ENCODE measurements at regions not wholly inside any gene's neighbourhood (a gene's known extent, or its start where the extent isn't known, plus 50 kb on each side); places are given as distances from the start of the nearest gene placed in this dataset.

DNA sequence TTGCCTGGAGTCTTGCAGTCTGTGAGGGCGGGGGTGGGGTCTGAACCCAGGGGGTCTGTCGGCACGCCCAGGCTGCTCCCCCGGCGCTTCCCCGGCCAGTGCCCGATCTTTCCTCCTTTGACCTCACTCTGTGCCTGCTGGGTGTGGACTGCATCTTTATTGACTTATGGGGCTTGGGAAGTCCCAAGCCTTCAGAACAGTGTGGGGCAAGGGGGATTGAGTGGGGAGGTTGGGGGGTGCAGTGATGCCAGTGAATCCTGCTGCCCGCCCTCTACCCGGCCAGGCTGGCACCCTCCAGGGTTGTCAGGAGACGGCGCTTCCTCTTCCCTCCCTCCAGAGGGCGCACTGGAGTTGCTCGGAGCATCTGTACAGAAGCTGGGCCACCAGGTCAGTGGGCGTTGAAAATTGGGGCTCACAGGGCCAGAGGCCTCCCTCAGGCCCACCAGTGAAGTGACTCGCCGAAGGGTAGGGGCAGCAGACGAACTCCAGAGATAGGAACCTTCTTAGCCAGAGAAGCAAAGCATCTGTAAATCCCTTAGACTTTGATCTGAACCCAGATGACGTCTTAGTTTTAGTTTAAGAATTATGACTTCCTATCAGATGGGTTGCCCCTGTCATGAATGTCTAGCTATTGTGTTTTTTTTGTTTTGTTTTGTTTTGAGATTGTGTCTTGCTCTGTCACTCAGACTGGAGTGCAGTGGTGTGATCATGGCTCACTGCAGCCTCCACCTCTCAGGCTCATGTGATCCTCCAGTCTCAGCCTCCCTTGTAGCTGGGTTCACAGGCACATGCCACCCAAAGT lies 184.8 kb upstream of the CIBAR2 start:
- H3K9me3 ChIP-seq (ENCODE audit: low read length): no peaks in the 10 kb centered on the region
- no peaks in the 10 kb centered on the region for H3K27me3 ChIP-seq (ENCODE audit: insufficient read depth, low read length)
- H3K36me3 ChIP-seq (ENCODE audit: insufficient read depth, low read length): no peaks in the 10 kb centered on the region
- H3K4me3 ChIP-seq (ENCODE audit: low read length): no peak overlapping the region
- H3K4me1 ChIP-seq (ENCODE audit: insufficient read depth, low read length): peaks cover 20% of the 10 kb centered on the region
- H2AFZ ChIP-seq (ENCODE audit: low read depth, low read length): no peak overlapping the region

DNA sequence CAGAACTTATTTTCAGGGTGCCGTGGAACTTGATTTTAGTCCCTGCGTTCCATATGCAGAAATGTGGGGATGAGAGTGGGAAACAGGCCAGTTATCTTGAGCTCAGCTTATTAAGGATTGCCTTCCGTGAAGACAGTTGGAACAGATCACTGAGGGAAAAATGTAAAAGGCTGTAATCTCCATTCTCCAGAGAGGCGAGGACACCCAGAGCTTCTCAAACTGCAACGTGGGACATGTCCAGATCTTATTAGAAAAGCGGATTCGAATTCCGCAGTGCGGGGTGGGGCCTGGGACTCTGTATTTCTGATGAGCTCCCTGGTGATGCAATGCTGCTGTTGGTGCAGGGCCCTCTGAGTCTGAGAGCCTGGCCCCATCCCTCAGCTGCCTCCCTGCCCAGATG lies 185.6 kb upstream of the CIBAR2 start:
- Histone ChIP-seq H3K4me1 (ENCODE audit: insufficient read depth, low read length) (peaks cover 27% of the 10 kb centered on the region), H3K4me3 (ENCODE audit: low read length) (no peak overlapping the region), H2AFZ (ENCODE audit: low read depth, low read length) (no peak overlapping the region), H3K36me3 (ENCODE audit: insufficient read depth, low read length) (no peaks in the 10 kb centered on the region), H3K27me3 (ENCODE audit: insufficient read depth, low read length) (no peaks in the 10 kb centered on the region), H3K9me3 (ENCODE audit: low read length) (no peaks in the 10 kb centered on the region)

- H3K4me1 ChIP-seq (ENCODE audit: insufficient read depth, low read length): peaks cover 28% of the 10 kb centered on the region
These were observed 188.2 kb upstream of the CIBAR2 start for GRCh38 chr16:85300406-85300968.

DNA sequence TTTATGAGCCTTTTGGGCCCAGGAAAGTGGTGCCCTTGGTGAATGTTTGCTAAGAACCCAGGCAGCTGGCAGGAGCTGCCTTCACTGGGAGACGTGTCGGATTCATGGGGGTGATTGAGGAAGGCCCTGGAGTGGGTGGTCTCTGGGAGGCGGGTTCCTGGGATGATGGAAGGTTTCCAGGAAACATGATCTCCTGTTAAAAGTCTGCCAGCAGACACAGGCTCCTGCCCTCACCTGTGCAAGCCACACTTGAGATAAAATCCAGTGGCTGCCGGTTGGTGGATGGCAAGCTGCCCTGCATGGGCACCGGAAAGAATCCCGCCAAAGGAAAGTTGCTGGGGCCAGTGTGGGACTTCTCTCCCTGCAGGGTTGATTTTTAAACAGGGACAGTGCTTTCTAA lies 189.0 kb upstream of the CIBAR2 start:
- no peak overlapping the region for H2AFZ ChIP-seq (ENCODE audit: low read depth, low read length)
- no peak overlapping the region for H3K4me3 ChIP-seq (ENCODE audit: low read length)
- peaks cover 31% of the 10 kb centered on the region for H3K4me1 ChIP-seq (ENCODE audit: insufficient read depth, low read length)
- no peaks in the 10 kb centered on the region for H3K36me3 ChIP-seq (ENCODE audit: insufficient read depth, low read length)
- H3K9me3 ChIP-seq (ENCODE audit: low read length): no peaks in the 10 kb centered on the region
- no peaks in the 10 kb centered on the region for H3K27me3 ChIP-seq (ENCODE audit: insufficient read depth, low read length)

More at GRCh38 chr16:85300406-85300968, 188.2 kb upstream of the CIBAR2 start:
- no peaks in the 10 kb centered on the region for H3K27me3 ChIP-seq (ENCODE audit: insufficient read depth, low read length)
- no peak overlapping the region for H3K4me3 ChIP-seq (ENCODE audit: low read length)
- H3K9me3 ChIP-seq (ENCODE audit: low read length): no peaks in the 10 kb centered on the region
- no peaks in the 10 kb centered on the region for H3K36me3 ChIP-seq (ENCODE audit: insufficient read depth, low read length)
- H2AFZ ChIP-seq (ENCODE audit: low read depth, low read length): no peak overlapping the region

- Histone ChIP-seq H3K9me3 (ENCODE audit: low read length) (no peaks in the 10 kb centered on the region), H3K36me3 (ENCODE audit: insufficient read depth, low read length) (no peaks in the 10 kb centered on the region), H3K4me3 (ENCODE audit: low read length) (no peak overlapping the region), H3K27me3 (ENCODE audit: insufficient read depth, low read length) (no peaks in the 10 kb centered on the region), H3K4me1 (ENCODE audit: insufficient read depth, low read length) (peaks cover 32% of the 10 kb centered on the region), H2AFZ (ENCODE audit: low read depth, low read length) (no peak overlapping the region)
These were observed 190.0 kb upstream of the CIBAR2 start for GRCh38 chr16:85302018-85302847.

GRCh38 chr16:85302848-85303353 lies 190.6 kb upstream of the CIBAR2 start:
- Histone ChIP-seq H3K4me3 (ENCODE audit: low read length) (no peak overlapping the region), H3K27me3 (ENCODE audit: insufficient read depth, low read length) (no peaks in the 10 kb centered on the region), H3K36me3 (ENCODE audit: insufficient read depth, low read length) (no peaks in the 10 kb centered on the region), H2AFZ (ENCODE audit: low read depth, low read length) (no peak overlapping the region), H3K9me3 (ENCODE audit: low read length) (no peaks in the 10 kb centered on the region), H3K4me1 (ENCODE audit: insufficient read depth, low read length) (peaks cover 32% of the 10 kb centered on the region)

DNA sequence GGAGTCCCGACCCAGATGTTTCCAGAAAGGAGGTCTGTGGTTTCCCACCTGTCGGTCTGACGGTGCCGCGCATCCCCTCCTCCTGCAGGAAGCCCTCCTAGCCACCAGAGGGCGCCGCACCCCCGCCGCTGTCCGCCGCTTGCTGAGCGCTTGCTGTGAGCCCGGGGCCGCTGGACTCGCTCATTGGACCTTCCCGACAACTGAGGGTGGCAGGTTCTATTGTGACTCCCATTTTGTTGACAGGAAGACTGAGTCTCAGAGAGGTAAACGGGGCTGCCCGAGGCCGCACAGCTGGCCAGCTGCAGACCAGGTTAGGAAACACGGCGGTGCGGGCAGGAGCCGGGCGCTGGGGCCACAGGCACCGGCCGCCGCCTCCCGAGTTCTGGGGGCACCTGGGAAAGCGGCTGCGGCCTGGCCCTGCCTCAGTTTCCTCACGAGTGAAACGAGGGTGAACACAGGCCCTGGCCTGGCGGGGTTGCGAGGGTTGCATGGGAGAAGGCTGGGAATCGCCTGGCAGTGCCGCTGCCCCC lies 191.1 kb upstream of the CIBAR2 start:
- H3K27me3 ChIP-seq (ENCODE audit: insufficient read depth, low read length): no peaks in the 10 kb centered on the region
- no peaks in the 10 kb centered on the region for H3K9me3 ChIP-seq (ENCODE audit: low read length)
- no peaks in the 10 kb centered on the region for H3K36me3 ChIP-seq (ENCODE audit: insufficient read depth, low read length)
- H3K4me3 ChIP-seq (ENCODE audit: low read length): no peak overlapping the region
- H3K4me1 ChIP-seq (ENCODE audit: insufficient read depth, low read length): peaks cover 37% of the 10 kb centered on the region
- no peak overlapping the region for H2AFZ ChIP-seq (ENCODE audit: low read depth, low read length)

GRCh38 chr16:85304337-85304736 lies 192.1 kb upstream of the CIBAR2 start:
- Histone ChIP-seq H3K27me3 (ENCODE audit: insufficient read depth, low read length) (no peaks in the 10 kb centered on the region), H2AFZ (ENCODE audit: low read depth, low read length) (no peak overlapping the region), H3K36me3 (ENCODE audit: insufficient read depth, low read length) (no peaks in the 10 kb centered on the region), H3K9me3 (ENCODE audit: low read length) (no peaks in the 10 kb centered on the region), H3K4me1 (ENCODE audit: insufficient read depth, low read length) (peaks cover 45% of the 10 kb centered on the region), H3K4me3 (ENCODE audit: low read length) (no peak overlapping the region)

DNA sequence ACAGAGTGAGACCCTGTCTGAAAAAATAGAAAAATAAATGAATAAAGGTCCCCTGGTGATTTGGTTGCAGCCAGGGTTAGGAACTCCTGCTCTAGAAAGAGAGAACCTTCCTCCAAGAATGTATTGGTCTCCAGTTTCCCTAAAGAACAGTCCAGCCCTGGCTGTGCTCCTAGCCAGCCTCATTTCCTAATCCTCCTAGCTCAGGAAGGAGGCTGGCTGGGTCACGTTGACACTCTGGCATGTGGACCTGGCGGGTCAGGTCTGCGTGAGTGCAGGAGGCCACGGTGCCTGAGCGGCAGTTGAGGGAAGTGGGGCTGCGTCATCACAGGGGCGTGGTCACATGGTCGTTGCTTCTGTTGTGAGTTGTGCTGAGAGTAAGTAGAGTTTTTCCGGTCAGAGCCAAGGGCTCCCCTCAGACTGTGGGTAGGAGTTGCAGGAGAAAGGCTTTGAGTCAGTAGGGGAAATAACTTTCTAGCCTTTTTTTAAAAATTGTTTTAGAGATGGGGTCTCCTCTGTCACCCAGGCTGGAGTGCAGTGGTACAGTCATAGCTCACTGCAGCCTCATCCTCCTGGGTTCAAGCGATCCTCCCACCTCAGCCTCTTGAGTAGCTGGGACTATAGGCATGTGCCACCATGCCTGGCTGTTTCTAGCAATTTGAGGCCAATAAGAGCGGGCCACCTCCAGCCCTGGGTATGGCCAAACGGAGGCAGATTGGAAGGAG lies 194.0 kb upstream of the CIBAR2 start:
- H3K27me3 ChIP-seq (ENCODE audit: insufficient read depth, low read length): no peaks in the 10 kb centered on the region
- no peak overlapping the region for H3K4me3 ChIP-seq (ENCODE audit: low read length)
- no peak overlapping the region for H2AFZ ChIP-seq (ENCODE audit: low read depth, low read length)
- peaks cover 52% of the 10 kb centered on the region for H3K4me1 ChIP-seq (ENCODE audit: insufficient read depth, low read length)
- no peaks in the 10 kb centered on the region for H3K36me3 ChIP-seq (ENCODE audit: insufficient read depth, low read length)
- H3K9me3 ChIP-seq (ENCODE audit: low read length): no peaks in the 10 kb centered on the region

GRCh38 chr16:85306793-85307551 lies 194.7 kb upstream of the CIBAR2 start:
- H3K9me3 ChIP-seq (ENCODE audit: low read length): no peaks in the 10 kb centered on the region
- no peaks in the 10 kb centered on the region for H3K36me3 ChIP-seq (ENCODE audit: insufficient read depth, low read length)
- H3K27me3 ChIP-seq (ENCODE audit: insufficient read depth, low read length): no peaks in the 10 kb centered on the region
- no peak overlapping the region for H2AFZ ChIP-seq (ENCODE audit: low read depth, low read length)
- H3K4me3 ChIP-seq (ENCODE audit: low read length): no peak overlapping the region
- H3K4me1 ChIP-seq (ENCODE audit: insufficient read depth, low read length): peaks cover 52% of the 10 kb centered on the region

- H3K36me3 ChIP-seq (ENCODE audit: insufficient read depth, low read length): no peaks in the 10 kb centered on the region
- no peaks in the 10 kb centered on the region for H3K27me3 ChIP-seq (ENCODE audit: insufficient read depth, low read length)
- no peak overlapping the region for H2AFZ ChIP-seq (ENCODE audit: low read depth, low read length)
- no peak overlapping the region for H3K4me3 ChIP-seq (ENCODE audit: low read length)
- no peaks in the 10 kb centered on the region for H3K9me3 ChIP-seq (ENCODE audit: low read length)
- H3K4me1 ChIP-seq (ENCODE audit: insufficient read depth, low read length): peaks cover 52% of the 10 kb centered on the region
These were observed 195.5 kb upstream of the CIBAR2 start for GRCh38 chr16:85307552-85308364.
